GM06990 (cell line): ENCODE measurements at regions not wholly inside any gene's neighbourhood (a gene's known extent, or its start where the extent isn't known, plus 50 kb on each side); places are given as distances from the start of the nearest gene placed in this dataset.

Experiments
- DNase-seq: peaks from one replicate; pipeline ENCODE4 v3.0.0-alpha.2; 2011; ENCODE audit not compliant: insufficient read length; ENCODE audit errors: extremely low read depth
- H3K27me3 ChIP-seq: replicated peaks from 2 replicates; pipeline ENCODE4 v1.6.0; 2011; ENCODE audit warnings: low read length; ENCODE audit not compliant: control insufficient read depth, insufficient read depth
- H3K36me3 ChIP-seq: 2 replicates; pipeline ENCODE4 v1.5.1; 2011; ENCODE audit warnings: low read length; ENCODE audit not compliant: control insufficient read depth, insufficient read depth
- H3K4me3 ChIP-seq: replicated peaks from 2 replicates; pipeline ENCODE4 v1.5.1; 2011; ENCODE audit warnings: low read depth, mild to moderate bottlenecking, control low read depth, low read length
- TF ChIP-seq, protein P1 (sequence below): IDR thresholded peaks from 2 replicates; pipeline ENCODE4 v1.5.1; 2011; ENCODE audit warnings: low read length, control low read depth, mild to moderate bottlenecking, inconsistent platforms; ENCODE audit not compliant: insufficient read depth, poor library complexity, severe bottlenecking

DNA sequence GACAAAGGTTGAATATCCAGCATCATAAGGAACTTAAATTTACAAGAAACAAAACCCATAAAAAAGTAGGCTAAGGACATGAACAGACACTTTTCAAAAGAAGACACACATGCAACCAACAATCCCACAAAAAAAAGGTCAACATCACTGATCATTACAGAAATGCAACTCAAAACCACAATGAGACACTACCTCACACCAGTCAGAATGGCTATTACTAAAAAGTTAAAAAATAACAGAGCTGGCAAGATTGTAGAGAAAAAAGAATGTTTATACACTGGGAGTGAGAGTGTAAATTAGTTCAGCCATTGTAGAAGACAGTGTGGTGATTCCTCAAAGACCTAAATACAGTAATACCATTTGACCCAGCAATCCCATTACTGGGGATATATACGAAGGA lies 474.7 kb downstream of the TRIML1 start:
- no peak for DNase-seq
- Histone ChIP-seq H3K27me3 (no peaks in the 10 kb centered on the region), H3K4me3 (no peak overlapping the region), H3K36me3 (no peaks in the 10 kb centered on the region)
- TF ChIP-seq, protein P1, sequence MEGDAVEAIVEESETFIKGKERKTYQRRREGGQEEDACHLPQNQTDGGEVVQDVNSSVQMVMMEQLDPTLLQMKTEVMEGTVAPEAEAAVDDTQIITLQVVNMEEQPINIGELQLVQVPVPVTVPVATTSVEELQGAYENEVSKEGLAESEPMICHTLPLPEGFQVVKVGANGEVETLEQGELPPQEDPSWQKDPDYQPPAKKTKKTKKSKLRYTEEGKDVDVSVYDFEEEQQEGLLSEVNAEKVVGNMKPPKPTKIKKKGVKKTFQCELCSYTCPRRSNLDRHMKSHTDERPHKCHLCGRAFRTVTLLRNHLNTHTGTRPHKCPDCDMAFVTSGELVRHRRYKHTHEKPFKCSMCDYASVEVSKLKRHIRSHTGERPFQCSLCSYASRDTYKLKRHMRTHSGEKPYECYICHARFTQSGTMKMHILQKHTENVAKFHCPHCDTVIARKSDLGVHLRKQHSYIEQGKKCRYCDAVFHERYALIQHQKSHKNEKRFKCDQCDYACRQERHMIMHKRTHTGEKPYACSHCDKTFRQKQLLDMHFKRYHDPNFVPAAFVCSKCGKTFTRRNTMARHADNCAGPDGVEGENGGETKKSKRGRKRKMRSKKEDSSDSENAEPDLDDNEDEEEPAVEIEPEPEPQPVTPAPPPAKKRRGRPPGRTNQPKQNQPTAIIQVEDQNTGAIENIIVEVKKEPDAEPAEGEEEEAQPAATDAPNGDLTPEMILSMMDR: no peak

DNA sequence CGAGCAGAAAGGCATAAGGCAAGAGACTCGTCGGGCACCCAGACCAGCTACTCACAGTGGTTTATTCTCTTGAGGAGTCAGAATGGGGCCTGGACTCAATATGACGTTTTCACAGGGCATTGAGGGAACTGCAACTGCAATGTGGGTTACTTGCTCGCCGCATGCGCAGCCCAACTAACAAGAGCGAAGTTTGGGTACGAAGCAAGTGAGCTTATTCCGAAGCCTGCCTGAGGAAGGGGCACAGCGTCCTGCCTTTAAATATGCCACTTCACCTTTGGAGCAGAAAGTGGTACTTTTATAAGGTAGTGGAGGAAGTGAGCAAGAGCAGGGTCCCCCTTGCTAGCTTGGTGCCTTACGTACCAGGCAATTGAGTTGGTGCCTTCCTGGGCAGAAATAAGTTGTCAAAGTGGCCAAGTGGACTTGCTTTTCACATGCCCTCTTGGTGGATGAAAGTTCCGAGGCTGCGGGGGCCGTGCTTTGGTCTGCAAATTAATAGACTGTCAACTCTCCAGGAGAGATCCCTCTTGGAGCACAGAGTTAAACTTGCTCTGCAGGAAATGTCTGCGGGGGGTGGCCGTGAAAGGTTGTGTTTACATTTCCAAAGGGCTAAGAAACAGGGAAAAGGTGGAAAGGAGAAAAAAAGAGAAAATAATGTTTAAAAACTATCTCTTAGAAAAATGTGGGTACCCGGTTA lies 480.4 kb downstream of the TRIML1 start:
- H3K4me3 ChIP-seq: no peak overlapping the region
- TF ChIP-seq, protein P1: no peak
- no peaks in the 10 kb centered on the region for H3K27me3 ChIP-seq
- H3K36me3 ChIP-seq: no peaks in the 10 kb centered on the region
- DNase-seq: no peak

- no peak for DNase-seq
- Histone ChIP-seq H3K4me3 (no peak overlapping the region), H3K36me3 (no peaks in the 10 kb centered on the region), H3K27me3 (no peaks in the 10 kb centered on the region)
- TF ChIP-seq, protein P1: no peak
Measured at GRCh38 chr4:188620608-188621007, 481.4 kb downstream of the TRIML1 start.

DNA sequence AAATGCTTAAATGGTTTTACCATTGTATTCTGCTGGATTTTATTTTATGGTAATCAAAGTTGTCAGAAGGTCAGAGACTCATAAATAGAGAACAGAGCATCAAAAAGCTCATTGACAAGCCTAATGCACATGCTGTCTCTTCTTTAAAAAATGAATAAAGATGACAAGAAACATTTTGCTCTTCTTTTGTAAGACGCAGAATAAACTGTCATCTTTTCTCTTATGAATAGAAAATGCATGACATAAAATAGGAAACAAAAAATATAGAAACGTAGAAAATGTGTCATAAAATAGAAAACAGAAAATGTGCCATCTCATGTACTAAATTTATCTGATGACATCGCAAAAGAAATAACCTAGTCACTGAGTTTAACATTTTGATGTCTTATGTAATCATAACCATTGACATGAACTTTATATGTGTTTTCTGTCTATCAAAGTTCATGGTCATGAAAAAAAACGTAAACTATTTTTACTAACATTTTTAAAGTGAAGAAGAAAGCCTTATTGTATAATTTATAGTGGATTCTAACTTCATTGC lies 484.1 kb downstream of the TRIML1 start:
- no peak for DNase-seq
- Histone ChIP-seq H3K4me3 (no peak overlapping the region), H3K36me3 (no peaks in the 10 kb centered on the region), H3K27me3 (no peaks in the 10 kb centered on the region)
- TF ChIP-seq, protein P1: no peak

DNA sequence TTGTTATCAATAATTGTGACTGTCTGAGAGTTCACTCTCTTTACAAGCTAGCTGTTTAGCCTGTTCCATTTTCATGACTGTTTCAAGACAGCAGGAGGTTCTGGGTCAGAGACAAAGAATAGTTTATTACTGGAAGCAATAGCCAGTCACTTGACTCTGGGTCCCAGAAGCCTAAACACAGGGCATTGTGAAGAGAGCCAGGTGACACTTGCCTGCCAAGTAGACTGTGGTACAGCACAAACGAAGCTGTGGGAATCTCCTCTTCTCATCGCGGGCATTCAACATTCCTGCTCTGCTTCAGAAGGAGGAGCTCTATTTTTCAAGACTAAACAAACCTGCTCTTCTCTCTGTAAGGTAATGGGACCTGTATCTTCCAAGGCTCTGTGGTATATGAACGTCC lies 485.1 kb downstream of the TRIML1 start:
- TF ChIP-seq, protein P1: no peak
- Histone ChIP-seq H3K27me3 (no peaks in the 10 kb centered on the region), H3K4me3 (no peak overlapping the region), H3K36me3 (no peaks in the 10 kb centered on the region)
- no peak for DNase-seq
